KG1 (cell line): ENCODE measurements at regions not wholly inside any gene's neighbourhood (a gene's known extent, or its start where the extent isn't known, plus 50 kb on each side); places are given as distances from the start of the nearest gene placed in this dataset.

Experiments used
- DNase-seq: peaks from one replicate; lab custom pipeline; 2025; lab: John Stamatoyannopoulos, UW

GRCh38 chr2:173770947-173771678 lies 194.1 kb downstream of the SP3 start:
- no peak for DNase-seq

GRCh38 chr2:173772205-173772604 lies 193.0 kb downstream of the SP3 start:
- DNase-seq = no peak

- no peak for DNase-seq
Observed at GRCh38 chr2:173773076-173773475, 192.1 kb downstream of the SP3 start.

- DNase-seq = no peak
Observed at GRCh38 chr2:173775440-173775839, 189.7 kb downstream of the SP3 start.

- DNase-seq = no peak
Observed at GRCh38 chr2:173782681-173783080, 182.5 kb downstream of the SP3 start.

- DNase-seq = no peak
Observed at GRCh38 chr2:173783382-173783781, 181.8 kb downstream of the SP3 start.

GRCh38 chr2:173785813-173786212 lies 179.4 kb downstream of the SP3 start:
- DNase-seq = no peak

- DNase-seq = no peak
Observed at GRCh38 chr2:173791502-173791901, 173.7 kb downstream of the SP3 start.

- DNase-seq = no peak
Observed at GRCh38 chr2:173792166-173792565, 173.0 kb downstream of the SP3 start.

GRCh38 chr2:173792741-173793140 lies 172.4 kb downstream of the SP3 start:
- DNase-seq = no peak

- no peak for DNase-seq
Observed at GRCh38 chr2:173793709-173794565, 171.2 kb downstream of the SP3 start.

- no peak for DNase-seq
Observed at GRCh38 chr2:173797586-173798263, 167.4 kb downstream of the SP3 start.

GRCh38 chr2:173802518-173802917 lies 162.7 kb downstream of the SP3 start:
- no peak for DNase-seq

GRCh38 chr2:173803449-173803848 lies 161.7 kb downstream of the SP3 start:
- no peak for DNase-seq

- DNase-seq = no peak
Observed at GRCh38 chr2:173806761-173807160, 158.4 kb downstream of the SP3 start.

- DNase-seq = no peak
Observed at GRCh38 chr2:173808718-173809117, 156.5 kb downstream of the SP3 start.

- DNase-seq = no peak
Observed at GRCh38 chr2:173812321-173812720, 152.9 kb downstream of the SP3 start.

- DNase-seq = no peak
Observed at GRCh38 chr2:173814306-173814705, 150.9 kb downstream of the SP3 start.

- no peak for DNase-seq
Observed at GRCh38 chr2:173815772-173816171, 149.4 kb downstream of the SP3 start.

- no peak for DNase-seq
Observed at GRCh38 chr2:173817582-173817981, 147.6 kb downstream of the SP3 start.

GRCh38 chr2:173818285-173818684 lies 146.9 kb downstream of the SP3 start:
- no peak for DNase-seq

- no peak for DNase-seq
Observed at GRCh38 chr2:173819852-173820251, 145.3 kb downstream of the SP3 start.

- no peak for DNase-seq
Observed at GRCh38 chr2:173821451-173821850, 143.7 kb downstream of the SP3 start.
